ENCODE measurements at regions not wholly inside any gene's neighbourhood (a gene's known extent, or its start where the extent isn't known, plus 50 kb on each side); places are given as distances from the start of the nearest gene placed in this dataset.

DNA sequence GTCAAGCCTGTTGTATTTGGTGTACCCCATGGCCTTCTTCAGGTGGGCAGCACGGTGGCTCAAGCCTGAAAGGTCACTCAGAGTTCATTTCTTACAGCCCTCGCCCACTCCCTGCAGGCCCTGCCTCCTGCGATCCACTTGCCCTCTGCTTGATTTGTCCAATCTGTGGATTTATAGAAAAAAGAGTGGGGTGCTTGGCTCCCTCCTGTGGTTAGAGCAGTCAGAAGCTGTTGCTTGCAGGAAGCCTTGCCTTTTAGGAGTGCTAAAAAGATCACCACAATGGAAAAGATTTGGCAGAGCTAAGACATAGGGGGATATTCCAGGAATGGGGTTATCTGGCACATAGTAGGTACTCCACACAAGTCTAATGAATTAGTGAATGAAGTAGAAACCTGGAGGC is 108.0 kb upstream of the TRABD2B start:
- Histone ChIP-seq H3K4me1 (ENCODE audit: insufficient read depth, low read length) (no peaks in the 10 kb centered on the region), H3K4me2 (ENCODE audit: low read length) (no peak overlapping the region), H3K9me2 (replicated peaks; ENCODE audit: low read length) (no peaks in the 10 kb centered on the region), H3K27me3 (ENCODE audit: low read length) (no peaks in the 10 kb centered on the region), H3K9ac (ENCODE audit: low read length) (no peak overlapping the region), H3K36me3 (ENCODE audit: low read depth, low read length) (no peaks in the 10 kb centered on the region), H4K20me1 (ENCODE audit: low read length) (no peaks in the 10 kb centered on the region), H3K27ac (ENCODE audit: low read length) (no peak overlapping the region), H3K9me3 (ENCODE audit: low read length) (no peaks in the 10 kb centered on the region), H3K79me2 (ENCODE audit: low read length) (no peaks in the 10 kb centered on the region), H2AFZ (ENCODE audit: low read length) (no peak overlapping the region), H3K4me3 (ENCODE audit: low read length) (no peak overlapping the region), H3F3A (ENCODE audit: low read length, unreplicated experiment) (no peaks in the 10 kb centered on the region)
- CTCF ChIA-PET: interaction anchor here (1.2 kb wide), 1 partner anchor 11 kb away, joined by 10 read pairs; no protein-coding TSS in a partner anchor
- ATAC-seq (no peak), DNase-seq (no peak)
- intact Hi-C loops (cut with micrococcal nuclease): loop anchor here (5.0 to 10.0 kb wide), 2 partner anchors 368 to 390 kb away; no protein-coding TSS in a partner anchor
- BruUV-seq (replicated peaks): no TSS peak
- POLR2A ChIA-PET (ENCODE audit: unreplicated experiment): no interaction called here
- TF ChIP-seq CTCF (conservative IDR thresholded peaks at IDR 0.05; ENCODE audit: low read depth, low read length) (peak; percentile 42), EZH2phosphoT487 (IDR thresholded peaks at IDR 0.05; ENCODE audit: borderline replicate concordance, low read length) (no peak)

DNA sequence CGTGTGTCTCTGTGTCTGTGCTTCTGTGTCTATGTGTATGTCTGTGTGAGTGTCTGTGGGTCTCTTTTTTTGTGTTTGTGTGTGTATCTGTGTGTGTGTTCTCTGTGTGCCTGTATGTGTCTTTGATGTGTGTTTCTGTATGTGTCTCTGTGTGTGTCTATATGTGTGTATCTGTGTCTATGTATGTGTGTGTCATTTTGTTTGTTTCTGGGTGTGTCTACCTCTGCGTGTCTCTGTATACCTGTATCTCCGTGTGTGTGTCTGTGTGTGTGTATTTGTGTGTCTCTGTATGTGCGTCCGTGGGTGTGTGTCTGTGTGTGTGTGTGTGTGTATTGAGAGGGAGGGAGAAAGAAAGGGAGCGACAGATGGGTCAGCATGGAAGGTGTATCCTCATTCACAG is 106.3 kb upstream of the TRABD2B start:
- H4K20me1 ChIP-seq (ENCODE audit: low read length): no peaks in the 10 kb centered on the region
- no peaks in the 10 kb centered on the region for H3K79me2 ChIP-seq (ENCODE audit: low read length)
- intact Hi-C loops (cut with micrococcal nuclease): loop anchor here (10.0 kb wide), 1 partner anchor 391 kb away; no protein-coding TSS in a partner anchor
- ChIA-PET POLR2A (ENCODE audit: unreplicated experiment) (no interaction called here), CTCF (no interaction called here)
- BruUV-seq (replicated peaks): no TSS peak
- H3K4me3 ChIP-seq (ENCODE audit: low read length): no peak overlapping the region
- no peak for TF ChIP-seq EZH2 (IDR thresholded peaks at IDR 0.05; ENCODE audit: low read length, unreplicated experiment)
- no peak for TF ChIP-seq CTCF (conservative IDR thresholded peaks at IDR 0.05; ENCODE audit: low read depth, low read length)
- TF ChIP-seq EZH2phosphoT487 (IDR thresholded peaks at IDR 0.05; ENCODE audit: borderline replicate concordance, low read length): no peak
- no peaks in the 10 kb centered on the region for H3F3A ChIP-seq (ENCODE audit: low read length, unreplicated experiment)
- no peak overlapping the region for H3K4me2 ChIP-seq (ENCODE audit: low read length)
- peaks cover 10% of the 10 kb centered on the region; the same call in 1 of the 2 replicates for H3K27me3 ChIP-seq (ENCODE audit: low read length)
- no peaks in the 10 kb centered on the region for H3K9me2 ChIP-seq (replicated peaks; ENCODE audit: low read length)
- no peak overlapping the region for H2AFZ ChIP-seq (ENCODE audit: low read length)
- no peaks in the 10 kb centered on the region for H3K9me3 ChIP-seq (ENCODE audit: low read length)
- ATAC-seq (no peak), DNase-seq (no peak)
- H3K36me3 ChIP-seq (ENCODE audit: low read depth, low read length): no peaks in the 10 kb centered on the region
- no peaks in the 10 kb centered on the region for H3K4me1 ChIP-seq (ENCODE audit: insufficient read depth, low read length)
- H3K27ac ChIP-seq (ENCODE audit: low read length): no peak overlapping the region
- H3K9ac ChIP-seq (ENCODE audit: low read length): no peak overlapping the region

DNA sequence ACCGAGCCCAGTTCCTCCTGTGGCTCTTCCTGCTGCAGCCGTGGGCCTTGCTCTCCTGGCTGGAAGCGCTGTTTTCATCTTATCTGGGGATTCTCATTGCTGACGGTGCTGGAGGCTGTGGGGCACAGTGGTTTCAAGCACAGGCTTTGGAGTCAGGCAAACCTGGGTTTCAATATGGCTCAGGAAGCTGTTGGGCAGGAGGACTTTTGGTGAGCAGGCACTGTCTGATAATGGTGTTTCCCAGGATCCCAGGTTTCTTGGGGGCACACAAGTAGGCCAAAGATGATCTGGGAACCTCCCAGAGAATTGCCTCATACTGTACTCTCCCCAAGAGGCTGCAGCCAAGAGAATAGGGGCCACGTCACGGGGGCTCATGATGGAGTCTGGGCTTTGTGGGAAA is 105.6 kb upstream of the TRABD2B start:
- no peaks in the 10 kb centered on the region for H3K36me3 ChIP-seq (ENCODE audit: low read depth, low read length)
- no peak overlapping the region for H2AFZ ChIP-seq (ENCODE audit: low read length)
- DNase-seq (no peak), ATAC-seq (no peak)
- ChIA-PET CTCF (no interaction called here), POLR2A (ENCODE audit: unreplicated experiment) (no interaction called here)
- no TSS peak for BruUV-seq (replicated peaks)
- intact Hi-C loops (cut with micrococcal nuclease): loop anchor here (10.0 kb wide), 1 partner anchor 392 kb away; no protein-coding TSS in a partner anchor
- no peak overlapping the region for H3K4me3 ChIP-seq (ENCODE audit: low read length)
- H3K9me2 ChIP-seq (replicated peaks; ENCODE audit: low read length): no peaks in the 10 kb centered on the region
- TF ChIP-seq CTCF (conservative IDR thresholded peaks at IDR 0.05; ENCODE audit: low read depth, low read length): no peak
- H3F3A ChIP-seq (ENCODE audit: low read length, unreplicated experiment): no peaks in the 10 kb centered on the region
- no peaks in the 10 kb centered on the region for H3K79me2 ChIP-seq (ENCODE audit: low read length)
- H3K9ac ChIP-seq (ENCODE audit: low read length): no peak overlapping the region
- no peaks in the 10 kb centered on the region for H3K9me3 ChIP-seq (ENCODE audit: low read length)
- no peaks in the 10 kb centered on the region for H4K20me1 ChIP-seq (ENCODE audit: low read length)
- H3K4me1 ChIP-seq (ENCODE audit: insufficient read depth, low read length): no peaks in the 10 kb centered on the region
- no peak overlapping the region for H3K4me2 ChIP-seq (ENCODE audit: low read length)
- no peak overlapping the region for H3K27ac ChIP-seq (ENCODE audit: low read length)
- peaks cover 17% of the 10 kb centered on the region for H3K27me3 ChIP-seq (ENCODE audit: low read length)
